ENCODE measurements at regions not wholly inside any gene's neighbourhood (a gene's known extent, or its start where the extent isn't known, plus 50 kb on each side); places are given as distances from the start of the nearest gene placed in this dataset.
A peak's percentile ranks its signal among the peaks of the same experiment; 100 is the strongest.

- no peak for TF ChIP-seq CTCF (IDR thresholded peaks at IDR 0.05; ENCODE audit: low read depth, low read length, missing control alignments)
- no peak overlapping the region for H3K4me3 ChIP-seq (replicated peaks; ENCODE audit: low read depth, low read length)
- peak; percentile 72 for DNase-seq (ENCODE audit: extremely low read depth, low read depth)
Measured at GRCh38 chr9:115208501-115208900, 90.5 kb upstream of the TNC start.

- TF ChIP-seq CTCF (IDR thresholded peaks at IDR 0.05; ENCODE audit: low read depth, low read length, missing control alignments), result no peak
- no peak overlapping the region for H3K4me3 ChIP-seq (replicated peaks; ENCODE audit: low read depth, low read length)
- DNase-seq (ENCODE audit: extremely low read depth, low read depth), result no peak
Measured at GRCh38 chr9:115209601-115210306, 91.8 kb upstream of the TNC start.

- no peak overlapping the region for H3K4me3 ChIP-seq (replicated peaks; ENCODE audit: low read depth, low read length)
Measured at GRCh38 chr9:115210699-115211098, 92.7 kb upstream of the TNC start.

GRCh38 chr9:115211413-115212124 lies 93.6 kb upstream of the TNC start:
- no peak overlapping the region for H3K4me3 ChIP-seq (replicated peaks; ENCODE audit: low read depth, low read length)
- DNase-seq (ENCODE audit: extremely low read depth, low read depth), result peak; percentile 62
- TF ChIP-seq CTCF (IDR thresholded peaks at IDR 0.05; ENCODE audit: low read depth, low read length, missing control alignments), result no peak

More at GRCh38 chr9:115210699-115211098, 92.7 kb upstream of the TNC start:
- TF ChIP-seq CTCF (IDR thresholded peaks at IDR 0.05; ENCODE audit: low read depth, low read length, missing control alignments), result no peak
- no peak for DNase-seq (ENCODE audit: extremely low read depth, low read depth)

GRCh38 chr9:115212125-115212605 lies 94.2 kb upstream of the TNC start:
- H3K4me3 ChIP-seq (replicated peaks; ENCODE audit: low read depth, low read length), result no peak overlapping the region
- no peak for DNase-seq (ENCODE audit: extremely low read depth, low read depth)
- no peak for TF ChIP-seq CTCF (IDR thresholded peaks at IDR 0.05; ENCODE audit: low read depth, low read length, missing control alignments)

GRCh38 chr9:115212832-115213231 lies 94.9 kb upstream of the TNC start:
- no peak for TF ChIP-seq CTCF (IDR thresholded peaks at IDR 0.05; ENCODE audit: low read depth, low read length, missing control alignments)
- DNase-seq (ENCODE audit: extremely low read depth, low read depth), result no peak
- H3K4me3 ChIP-seq (replicated peaks; ENCODE audit: low read depth, low read length), result no peak overlapping the region

Data from HFF-Myc (cell line).